ENCODE measurements at regions not wholly inside any gene's neighbourhood (a gene's known extent, or its start where the extent isn't known, plus 50 kb on each side); places are given as distances from the start of the nearest gene placed in this dataset.

DNA sequence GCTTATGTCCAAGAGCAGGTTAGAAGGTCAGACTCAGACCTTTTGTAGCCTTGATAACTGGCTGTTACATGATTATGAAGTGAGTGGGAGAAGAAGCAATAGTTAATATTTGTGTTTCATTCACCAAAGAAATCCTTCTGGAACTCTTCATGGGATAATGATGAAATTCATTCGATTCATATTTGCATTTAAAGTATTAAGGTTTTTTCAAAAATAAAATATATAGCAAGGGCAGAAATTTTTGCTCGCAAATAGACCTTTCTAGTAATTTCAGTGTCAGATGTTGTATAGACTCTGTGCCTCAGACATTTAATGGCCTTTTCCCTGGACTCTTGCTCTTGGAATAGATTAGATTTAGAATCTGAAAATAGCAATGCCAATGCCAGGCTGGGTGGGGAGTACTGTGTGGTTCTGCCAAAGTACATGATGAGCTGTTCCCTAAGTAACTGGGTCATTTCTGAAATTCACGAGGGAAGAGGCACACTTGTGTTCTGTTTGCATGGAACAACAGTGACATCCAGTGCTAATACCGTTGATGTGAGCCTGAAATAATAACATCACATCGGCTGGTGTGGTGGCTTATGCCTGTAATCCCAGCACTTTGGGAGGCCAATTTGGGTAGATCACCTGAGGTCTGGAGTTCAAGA, 119.2 kb downstream of the MBL2 start:
- DNase-seq, result peak; percentile 78

DNA sequence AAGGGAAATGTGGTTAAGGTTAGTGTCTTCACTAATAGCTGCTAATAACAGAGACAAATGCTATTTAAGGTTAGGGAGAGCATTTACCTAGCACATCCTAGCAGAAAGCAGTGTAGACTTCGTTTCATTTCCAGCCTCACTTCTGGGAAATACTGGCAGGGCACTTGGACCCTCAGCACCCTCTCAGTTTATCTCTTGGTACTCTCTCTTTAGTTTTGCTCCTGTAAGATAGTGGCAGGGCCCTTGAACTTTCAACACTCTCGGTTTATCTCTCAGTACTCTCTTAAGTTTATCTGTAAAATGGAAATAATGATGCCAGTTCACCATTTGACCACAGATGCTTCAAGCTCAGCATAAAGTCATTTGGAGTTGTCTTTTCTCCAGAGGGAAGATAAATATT, 118.4 kb downstream of the MBL2 start:
- no peak for DNase-seq

- no peak for DNase-seq
Measured at GRCh38 chr10:52658112-52658511, 114.5 kb downstream of the MBL2 start.

- DNase-seq, result no peak
Measured at GRCh38 chr10:52659085-52659484, 113.5 kb downstream of the MBL2 start.

- DNase-seq, result no peak
Measured at GRCh38 chr10:52662256-52662655, 110.3 kb downstream of the MBL2 start.

GRCh38 chr10:52663161-52663560, 109.4 kb downstream of the MBL2 start:
- DNase-seq, result no peak

GRCh38 chr10:52664629-52665028, 108.0 kb downstream of the MBL2 start:
- DNase-seq, result no peak

DNA sequence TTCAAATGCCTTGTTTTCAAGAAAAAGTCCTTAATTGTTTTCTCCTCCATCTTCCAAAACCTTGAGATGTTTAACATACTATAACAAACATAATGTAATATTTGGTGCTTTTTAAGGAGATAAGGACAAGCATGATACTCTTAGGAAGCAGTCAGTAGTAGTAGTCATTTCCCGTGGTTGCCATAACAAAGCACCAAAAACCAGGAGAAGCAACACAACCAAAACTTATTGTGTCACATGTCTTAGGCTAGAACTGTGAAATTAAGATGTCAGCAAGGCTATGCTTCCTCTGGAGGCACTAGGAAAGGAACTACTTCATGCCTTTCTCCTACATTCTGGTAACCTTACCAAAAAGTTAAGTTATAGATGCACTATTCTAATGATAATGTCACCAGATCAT, 106.8 kb downstream of the MBL2 start:
- DNase-seq, result no peak

DNA sequence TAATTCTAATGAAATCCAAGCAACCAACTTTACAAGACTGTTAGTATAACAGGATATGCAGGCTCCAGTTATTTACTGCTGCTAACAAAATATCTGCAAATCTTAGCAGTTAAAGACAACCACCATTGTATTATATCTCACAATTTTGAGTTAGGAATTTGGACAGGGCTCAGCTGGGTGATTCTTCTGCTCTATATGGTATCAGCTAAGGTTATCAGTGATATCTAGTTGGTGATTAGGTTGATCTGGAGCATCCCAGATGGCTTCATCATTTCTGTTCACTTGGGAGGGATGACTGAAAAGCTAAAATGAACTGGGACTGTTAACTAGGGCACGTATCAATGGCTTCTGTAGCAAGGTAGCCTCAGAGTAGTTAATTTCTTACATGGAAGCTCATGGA, 105.7 kb downstream of the MBL2 start:
- no peak for DNase-seq

DNA sequence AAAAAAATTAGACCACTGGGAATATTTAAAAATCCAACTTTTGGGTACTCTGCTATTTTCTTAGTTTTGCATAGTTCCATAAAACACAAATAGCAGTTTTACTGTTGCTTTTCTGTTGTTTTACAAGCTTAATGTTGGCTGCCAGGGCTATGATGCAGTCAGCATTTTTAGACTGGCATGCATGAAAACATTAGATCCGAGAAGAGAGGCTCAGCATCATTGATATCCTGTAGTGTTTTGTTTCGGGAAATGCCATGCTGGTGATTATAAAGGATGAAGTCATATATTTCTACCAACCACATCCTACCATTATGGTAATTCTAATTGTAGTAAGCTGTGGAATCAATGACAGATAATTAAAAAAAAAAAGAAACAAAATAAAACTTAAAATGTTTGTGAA, 104.6 kb downstream of the MBL2 start:
- no peak for DNase-seq

DNA sequence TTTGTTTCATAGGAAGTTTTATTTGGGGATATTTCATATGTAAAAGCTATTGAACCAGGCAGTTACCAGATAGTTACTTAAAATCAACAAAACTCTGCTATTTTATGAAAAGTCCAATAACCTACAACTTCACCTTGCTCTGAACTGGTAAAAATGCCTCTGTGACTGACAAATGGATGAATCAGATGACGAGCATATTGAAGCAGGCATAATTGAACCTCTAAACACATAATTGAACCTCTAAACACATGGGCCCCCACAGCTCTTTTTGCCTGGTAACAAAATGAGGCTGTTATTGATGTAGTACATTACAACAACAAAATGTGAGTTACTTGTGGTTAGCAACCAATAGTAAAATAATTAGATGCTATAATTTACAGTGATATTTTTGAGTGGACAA, 99.7 kb downstream of the MBL2 start:
- DNase-seq, result no peak

DNA sequence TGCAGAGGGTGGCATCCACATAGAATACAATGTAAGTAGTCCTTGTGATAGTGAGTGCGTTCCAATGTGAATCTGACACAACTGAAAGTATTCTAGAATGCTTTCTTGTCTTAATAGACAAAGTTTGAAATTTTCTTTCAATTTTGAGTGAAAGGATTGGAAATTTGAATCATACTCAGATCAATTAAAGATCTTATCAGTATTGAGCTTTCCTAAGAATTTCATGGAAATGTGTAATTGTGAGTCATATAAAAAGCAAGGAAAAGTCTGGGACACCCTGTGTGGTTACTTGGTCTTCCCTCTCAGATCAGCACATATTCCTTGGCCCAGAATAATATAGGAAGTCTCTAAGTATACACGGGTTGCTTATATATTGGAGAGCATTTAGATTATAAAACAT, 99.1 kb downstream of the MBL2 start:
- no peak for DNase-seq

GRCh38 chr10:52674474-52674873, 98.1 kb downstream of the MBL2 start:
- DNase-seq, result no peak

GRCh38 chr10:52677086-52677485, 95.5 kb downstream of the MBL2 start:
- no peak for DNase-seq

DNA sequence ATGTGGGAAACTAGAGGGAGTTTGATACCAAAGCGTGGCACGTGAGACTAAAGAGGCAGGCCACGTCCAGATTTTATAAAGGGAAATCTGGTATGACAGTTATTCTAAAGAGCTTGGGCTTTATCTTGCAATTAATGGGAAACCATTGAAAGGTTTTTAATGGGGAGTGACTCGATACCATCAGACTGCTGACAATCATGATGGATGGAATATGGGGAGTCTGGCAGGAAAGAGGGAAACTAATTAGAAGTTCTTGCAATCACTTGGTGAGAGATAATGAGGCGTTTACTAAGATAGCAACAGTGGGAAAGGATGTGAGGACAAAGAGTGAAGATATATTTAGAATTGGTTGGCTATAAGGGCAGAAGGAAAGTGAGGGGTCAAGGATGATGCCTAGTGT, 94.0 kb downstream of the MBL2 start:
- DNase-seq, result no peak

DNA sequence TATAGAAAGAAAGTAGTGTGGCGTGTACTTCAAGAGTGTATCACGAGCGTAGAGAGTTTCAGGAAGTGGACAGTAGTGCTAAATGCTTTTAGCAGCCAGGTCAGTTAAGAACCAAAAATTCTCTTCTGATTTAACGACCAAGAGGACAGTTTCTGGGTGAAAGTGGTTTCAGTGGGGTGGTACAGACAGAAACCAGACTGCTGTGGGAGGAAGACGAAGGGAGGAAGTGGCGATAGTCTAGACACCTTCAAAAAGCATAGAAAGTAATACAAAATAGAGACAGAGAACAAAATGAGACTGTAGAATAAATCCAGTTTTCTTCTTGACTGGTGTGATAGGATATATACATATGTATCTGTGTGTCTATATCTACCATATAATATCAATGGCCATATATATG, 93.5 kb downstream of the MBL2 start:
- DNase-seq, result no peak

- no peak for DNase-seq
Measured at GRCh38 chr10:52682766-52683165, 89.8 kb downstream of the MBL2 start.

DNA sequence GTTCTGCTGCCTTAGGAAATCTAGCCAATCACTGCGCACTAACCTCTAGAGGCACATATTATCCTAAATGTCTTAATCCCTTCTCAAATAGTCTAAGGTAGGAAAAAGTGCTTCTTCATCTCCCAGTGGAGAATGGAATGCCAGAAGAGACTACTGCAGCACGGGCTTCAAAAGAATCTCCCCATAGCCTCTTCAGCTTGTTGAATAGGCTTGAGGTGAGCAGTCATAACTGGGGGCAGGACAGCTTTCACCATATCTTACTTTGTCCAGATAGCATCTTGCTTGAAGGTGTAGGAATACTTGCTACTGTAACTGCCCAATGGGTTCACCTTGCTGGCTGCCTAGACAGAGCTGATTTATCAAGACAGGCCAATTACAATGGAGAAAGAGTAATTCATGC, 88.8 kb downstream of the MBL2 start:
- DNase-seq, result no peak

GRCh38 chr10:52688899-52689298, 83.7 kb downstream of the MBL2 start:
- no peak for DNase-seq

DNA sequence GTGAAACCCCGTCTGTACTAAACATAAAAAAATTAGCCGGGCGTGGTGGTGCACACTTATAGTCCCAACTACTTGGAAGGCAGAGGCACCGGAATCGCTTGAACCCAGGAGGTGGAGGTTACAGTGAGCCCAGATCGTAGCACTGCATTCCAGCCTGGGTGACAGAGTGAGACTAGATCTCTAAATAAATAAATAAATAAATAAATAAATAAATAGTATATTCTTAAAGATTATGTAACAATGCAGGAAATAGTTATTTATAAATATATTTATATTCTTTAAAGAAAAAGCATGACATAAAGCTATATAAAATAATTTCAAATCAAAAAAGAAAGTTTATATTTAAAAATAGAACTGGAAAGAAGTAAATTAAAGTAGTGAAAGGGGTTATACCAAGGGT, 76.4 kb downstream of the MBL2 start:
- no peak for DNase-seq

GRCh38 chr10:52701647-52702046, 70.9 kb downstream of the MBL2 start:
- no peak for DNase-seq

DNA sequence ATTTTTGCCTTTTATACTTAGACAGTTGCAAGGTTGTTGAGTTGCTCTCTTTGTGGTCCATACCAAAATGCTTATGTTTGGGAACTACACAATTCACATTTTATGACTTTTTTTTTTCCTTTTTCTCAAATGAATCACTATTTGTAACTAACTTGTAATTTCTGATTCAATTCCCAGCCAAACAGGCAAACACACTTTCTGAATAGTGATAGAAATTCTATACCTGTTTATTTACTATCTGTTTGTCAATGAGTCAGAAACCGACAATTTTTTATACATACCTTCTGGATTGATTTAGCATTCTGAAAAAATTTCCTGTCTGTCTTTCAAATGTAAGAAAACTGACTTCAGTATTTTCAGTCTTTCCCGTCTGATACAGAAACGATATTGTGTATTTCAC, 69.1 kb downstream of the MBL2 start:
- DNase-seq, result no peak

DNA sequence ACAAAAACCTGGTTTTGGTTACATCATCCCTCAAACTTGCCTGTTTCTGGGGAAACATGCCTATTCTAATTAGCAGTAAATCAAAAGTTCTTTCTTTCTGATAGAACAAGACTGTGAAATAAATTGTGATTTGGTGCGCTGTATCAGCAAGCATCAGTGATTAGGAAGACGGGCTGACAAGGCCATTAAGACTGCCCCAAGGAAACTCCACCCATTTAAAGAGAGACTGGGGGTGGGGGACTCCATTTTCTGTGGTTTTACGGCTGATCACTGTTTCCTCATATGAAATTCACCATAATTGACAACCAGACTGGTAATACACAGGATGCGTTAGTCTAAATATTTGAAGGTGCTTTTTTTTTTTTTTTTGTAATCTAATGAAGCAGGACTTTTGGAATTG, 68.7 kb downstream of the MBL2 start:
- no peak for DNase-seq

DNA sequence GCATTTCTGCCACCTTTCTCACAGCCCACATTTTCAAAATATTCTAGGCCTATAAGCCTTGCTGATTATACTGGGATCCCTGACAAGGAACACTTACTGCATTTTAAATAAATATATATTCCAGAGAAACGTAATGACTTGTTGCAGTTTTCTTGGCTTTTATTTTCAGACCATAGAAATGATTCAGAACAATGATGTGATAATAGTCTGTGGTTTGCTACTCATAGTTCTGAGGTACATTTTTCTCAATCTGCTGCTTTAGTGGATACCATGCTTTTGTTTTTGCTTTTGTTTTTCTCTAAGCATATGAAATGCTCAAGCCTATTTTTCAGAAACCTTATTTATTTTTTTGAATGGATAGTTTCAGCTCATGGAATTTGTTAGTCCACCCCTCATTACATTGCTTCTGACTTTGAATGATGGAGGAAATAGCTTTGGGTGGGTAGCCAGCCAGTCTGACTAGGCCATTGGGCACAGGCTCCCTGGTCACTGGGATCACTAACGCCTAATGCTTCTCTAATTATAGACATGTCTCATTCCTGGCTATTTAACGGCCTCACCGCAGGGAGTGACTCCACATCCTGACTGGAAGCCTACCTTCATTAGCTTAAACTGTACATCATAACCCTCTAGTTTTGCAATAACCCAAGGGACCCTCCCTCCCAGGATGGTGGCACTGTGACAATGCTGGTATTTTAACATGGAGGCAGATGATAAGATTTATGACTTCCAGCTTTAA, 66.1 kb downstream of the MBL2 start:
- no peak for DNase-seq
